ENCODE measurements at regions not wholly inside any gene's neighbourhood (a gene's known extent, or its start where the extent isn't known, plus 50 kb on each side); places are given as distances from the start of the nearest gene placed in this dataset.

DNA sequence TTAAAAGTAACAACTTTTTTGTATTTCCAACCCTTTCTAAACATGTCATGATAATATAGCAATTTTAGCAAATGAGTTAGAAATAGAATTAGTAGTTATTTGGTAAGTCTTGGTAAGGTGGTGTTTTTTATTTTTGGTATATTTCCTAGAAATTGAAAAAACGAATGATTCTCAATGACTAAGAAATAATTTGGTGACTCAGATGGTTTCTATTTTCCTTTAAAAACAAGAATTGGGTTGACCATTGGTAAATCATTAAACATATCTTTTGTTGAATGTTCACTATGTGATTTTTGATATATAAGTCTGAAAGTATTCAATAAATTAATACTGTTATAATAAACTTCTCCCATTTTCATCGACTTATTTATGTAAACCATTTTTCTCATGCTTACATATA lies 206.2 kb upstream of the BANK1 start:
- Histone ChIP-seq H3F3A (ENCODE audit: insufficient read depth) (no peaks in the 10 kb centered on the region), H2AFZ (ENCODE audit: low read depth, low read length, severe bottlenecking) (no peak overlapping the region), H3K4me3 (ENCODE audit: insufficient read depth, low read length, poor library complexity, severe bottlenecking) (no peak overlapping the region), H3K36me3 (ENCODE audit: low read length) (no peaks in the 10 kb centered on the region), H3K4me2 (ENCODE audit: low read depth, low read length, poor library complexity, severe bottlenecking) (no peak overlapping the region), H3K9me2 (replicated peaks; ENCODE audit: insufficient read depth, low read length) (no peaks in the 10 kb centered on the region), H3K27me3 (ENCODE audit: low read length) (no peaks in the 10 kb centered on the region), H3K9me3 (ENCODE audit: insufficient read depth, low read length) (no peaks in the 10 kb centered on the region), H3K9ac (ENCODE audit: low read length) (no peak overlapping the region), H4K20me1 (ENCODE audit: low read depth, low read length) (no peaks in the 10 kb centered on the region), H3K79me2 (ENCODE audit: insufficient read depth, low read length) (no peaks in the 10 kb centered on the region), H3K27ac (ENCODE audit: low read depth, low read length) (no peak overlapping the region)
- TF ChIP-seq EZH2phosphoT487 (conservative IDR thresholded peaks at IDR 0.05; ENCODE audit: low read length), result no peak
- TF ChIP-seq, protein P1, sequence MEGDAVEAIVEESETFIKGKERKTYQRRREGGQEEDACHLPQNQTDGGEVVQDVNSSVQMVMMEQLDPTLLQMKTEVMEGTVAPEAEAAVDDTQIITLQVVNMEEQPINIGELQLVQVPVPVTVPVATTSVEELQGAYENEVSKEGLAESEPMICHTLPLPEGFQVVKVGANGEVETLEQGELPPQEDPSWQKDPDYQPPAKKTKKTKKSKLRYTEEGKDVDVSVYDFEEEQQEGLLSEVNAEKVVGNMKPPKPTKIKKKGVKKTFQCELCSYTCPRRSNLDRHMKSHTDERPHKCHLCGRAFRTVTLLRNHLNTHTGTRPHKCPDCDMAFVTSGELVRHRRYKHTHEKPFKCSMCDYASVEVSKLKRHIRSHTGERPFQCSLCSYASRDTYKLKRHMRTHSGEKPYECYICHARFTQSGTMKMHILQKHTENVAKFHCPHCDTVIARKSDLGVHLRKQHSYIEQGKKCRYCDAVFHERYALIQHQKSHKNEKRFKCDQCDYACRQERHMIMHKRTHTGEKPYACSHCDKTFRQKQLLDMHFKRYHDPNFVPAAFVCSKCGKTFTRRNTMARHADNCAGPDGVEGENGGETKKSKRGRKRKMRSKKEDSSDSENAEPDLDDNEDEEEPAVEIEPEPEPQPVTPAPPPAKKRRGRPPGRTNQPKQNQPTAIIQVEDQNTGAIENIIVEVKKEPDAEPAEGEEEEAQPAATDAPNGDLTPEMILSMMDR (IDR thresholded peaks at IDR 0.05; ENCODE audit: insufficient read depth, low read length, poor library complexity, severe bottlenecking), result no peak

DNA sequence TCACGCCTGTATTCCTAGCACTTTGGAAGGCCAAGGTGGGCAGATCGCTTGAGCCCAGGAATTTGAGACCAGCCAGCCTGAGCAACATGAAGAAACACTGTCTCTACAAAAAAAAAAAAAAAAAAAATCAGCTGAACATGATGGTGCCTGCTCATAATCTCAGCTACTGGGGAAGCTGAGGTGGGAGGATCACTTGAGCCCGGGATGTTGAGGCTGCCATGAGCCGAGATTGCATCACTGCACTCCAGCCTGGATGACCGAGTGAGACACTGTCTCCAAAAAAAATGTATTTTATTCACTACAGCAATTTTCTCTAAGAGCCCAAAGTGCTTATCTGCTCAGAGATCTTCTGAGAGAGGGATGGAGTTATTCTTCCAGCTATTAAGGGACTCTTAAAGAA lies 215.8 kb upstream of the PPP3CA start:
- Histone ChIP-seq H3K9me2 (replicated peaks; ENCODE audit: insufficient read depth, low read length) (no peaks in the 10 kb centered on the region), H3K27ac (ENCODE audit: low read depth, low read length) (no peak overlapping the region), H3K9me3 (ENCODE audit: insufficient read depth, low read length) (no peaks in the 10 kb centered on the region), H4K20me1 (ENCODE audit: low read depth, low read length) (no peaks in the 10 kb centered on the region), H3K9ac (ENCODE audit: low read length) (no peak overlapping the region), H2AFZ (ENCODE audit: low read depth, low read length, severe bottlenecking) (no peak overlapping the region), H3K4me2 (ENCODE audit: low read depth, low read length, poor library complexity, severe bottlenecking) (no peak overlapping the region), H3K36me3 (ENCODE audit: low read length) (no peaks in the 10 kb centered on the region), H3K79me2 (ENCODE audit: insufficient read depth, low read length) (no peaks in the 10 kb centered on the region), H3F3A (ENCODE audit: insufficient read depth) (no peaks in the 10 kb centered on the region), H3K4me3 (ENCODE audit: insufficient read depth, low read length, poor library complexity, severe bottlenecking) (no peak overlapping the region), H3K27me3 (ENCODE audit: low read length) (no peaks in the 10 kb centered on the region)
- TF ChIP-seq EZH2phosphoT487 (conservative IDR thresholded peaks at IDR 0.05; ENCODE audit: low read length), result no peak
- TF ChIP-seq, protein P1 (IDR thresholded peaks at IDR 0.05; ENCODE audit: insufficient read depth, low read length, poor library complexity, severe bottlenecking), result no peak

DNA sequence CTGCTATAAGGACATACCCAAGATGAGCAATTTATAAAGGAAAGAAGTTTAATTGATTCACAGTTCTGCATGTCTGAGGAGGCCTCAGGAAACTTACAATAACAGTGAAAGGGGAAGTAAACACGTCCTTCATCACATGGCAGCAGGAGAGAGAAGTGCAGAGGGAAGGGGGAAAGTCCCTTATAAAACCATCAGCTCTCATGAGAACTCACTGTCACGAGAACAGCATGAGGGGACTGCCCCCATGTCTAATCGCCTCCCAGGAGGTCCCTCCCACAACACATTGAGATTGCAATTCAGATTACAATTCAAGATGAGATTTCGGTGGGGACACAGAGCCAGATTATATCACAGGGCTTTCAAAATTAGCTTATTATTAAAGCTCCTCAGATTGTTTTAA lies 209.5 kb upstream of the PPP3CA start:
- no peaks in the 10 kb centered on the region for H4K20me1 ChIP-seq (ENCODE audit: low read depth, low read length)
- no peaks in the 10 kb centered on the region for H3K9me2 ChIP-seq (replicated peaks; ENCODE audit: insufficient read depth, low read length)
- H3K4me2 ChIP-seq (ENCODE audit: low read depth, low read length, poor library complexity, severe bottlenecking), result no peak overlapping the region
- peak overlapping the region; percentile 26; the same call in 1 of the 2 replicates for H3K27ac ChIP-seq (ENCODE audit: low read depth, low read length)
- no peak for TF ChIP-seq EZH2phosphoT487 (conservative IDR thresholded peaks at IDR 0.05; ENCODE audit: low read length)
- TF ChIP-seq, protein P1 (IDR thresholded peaks at IDR 0.05; ENCODE audit: insufficient read depth, low read length, poor library complexity, severe bottlenecking), result no peak
- no peaks in the 10 kb centered on the region for H3K27me3 ChIP-seq (ENCODE audit: low read length)
- no peaks in the 10 kb centered on the region for H3K79me2 ChIP-seq (ENCODE audit: insufficient read depth, low read length)
- no peak overlapping the region for H3K9ac ChIP-seq (ENCODE audit: low read length)
- H3K9me3 ChIP-seq (ENCODE audit: insufficient read depth, low read length), result no peaks in the 10 kb centered on the region
- no peak overlapping the region for H3K4me3 ChIP-seq (ENCODE audit: insufficient read depth, low read length, poor library complexity, severe bottlenecking)
- no peaks in the 10 kb centered on the region for H3K36me3 ChIP-seq (ENCODE audit: low read length)
- no peaks in the 10 kb centered on the region for H3F3A ChIP-seq (ENCODE audit: insufficient read depth)
- H2AFZ ChIP-seq (ENCODE audit: low read depth, low read length, severe bottlenecking), result no peak overlapping the region
